K562 (cell line): ENCODE measurements at regions not wholly inside any gene's neighbourhood (a gene's known extent, or its start where the extent isn't known, plus 50 kb on each side); places are given as distances from the start of the nearest gene placed in this dataset.

Source experiments
- ATAC-seq: fragments of 200-7000 bp; cut with Tn5 transposase; 3 replicates; pipeline ENCODE4 v1.9.1; 2020; ENCODE audit warnings: moderate library complexity
- BruUV-seq: library from RNA; stranded (reverse); fragments of 400-500 nt; replicated peaks from 2 replicates; lab custom pipeline; 2021; lab: Mats Ljungman, UMichigan
- CTCF ChIA-PET: fragments of 300-600 bp; formaldehyde crosslinking; extraction: SDS; loops from one replicate; lab custom pipeline; 2021; ENCODE audit warnings: low intra/inter-chr PET ratio; lab: Yijun Ruan, JAX
- POLR2A ChIA-PET: fragments of 300-600, 350-650 bp; sonication (Branson Sonifier 250); formaldehyde crosslinking; extraction: SDS; loops from one replicate; lab custom pipeline; 2021; ENCODE audit warnings: antibody characterized with exemption, inconsistent platforms; lab: Yijun Ruan, JAX
- DNase-seq, 4 experiments: peaks; one replicate each; pipeline versions ENCODE4 v3.0.0 to v3.0.0-alpha.2; 2011 to 2018; ENCODE audit warnings: low spot score in 3 of 4, mixed read lengths in 3 of 4; ENCODE audit errors: extremely low read depth in 1 of 4
- FAIRE-seq: peaks from 2 replicates; lab custom pipeline; 2011; peaks lifted over from hg19 to GRCh38; lab: Jason Lieb, UNC
- H2AFZ ChIP-seq: 2 replicates; pipeline ENCODE4 v1.6.0; 2011; ENCODE audit warnings: low read depth, low read length, control low read depth, inconsistent platforms
- H3K27ac ChIP-seq: fragments of 200-600 bp; 3 replicates; pipeline ENCODE4 v1.8.0; 2011; ENCODE audit warnings: low read depth, mild to moderate bottlenecking, control low read depth, inconsistent platforms, low read length, moderate library complexity, mixed read lengths; ENCODE audit errors: extremely low read depth
- H3K27me3 ChIP-seq, 2 experiments: fragments of 300-600 bp in 1 of 2; 2 replicates in 1 of 2; 3 replicates in 1 of 2; pipeline versions ENCODE4 v1.6.0 to v1.8.0; 2011; ENCODE audit warnings: inconsistent platforms in 2 of 2, low read length in 2 of 2, mild to moderate bottlenecking in 1 of 2, mixed read lengths in 1 of 2, moderate library complexity in 1 of 2; ENCODE audit not compliant: control insufficient read depth in 2 of 2, insufficient read depth in 2 of 2
- H3K36me3 ChIP-seq: fragments of 300-600 bp; 3 replicates; pipeline ENCODE4 v1.8.0; 2011; ENCODE audit warnings: mild to moderate bottlenecking, low read length, inconsistent platforms; ENCODE audit not compliant: control insufficient read depth, insufficient read depth
- H3K4me1 ChIP-seq, 2 experiments: fragments of 200-600 bp in 1 of 2; replicated peaks in 1 of 2; 2 replicates in 1 of 2; 3 replicates in 1 of 2; pipeline versions ENCODE4 v1.5.1 to v1.8.0; 2011; ENCODE audit warnings: inconsistent platforms in 2 of 2, low read length in 2 of 2, mild to moderate bottlenecking in 1 of 2, mixed read lengths in 1 of 2, moderate library complexity in 1 of 2; ENCODE audit not compliant: control insufficient read depth in 2 of 2, insufficient read depth in 2 of 2
- H3K4me2 ChIP-seq: 2 replicates; pipeline ENCODE4 v1.6.1; 2011; ENCODE audit warnings: low read length, control low read depth, inconsistent platforms, mixed read lengths; ENCODE audit not compliant: insufficient read depth
- H3K4me3 ChIP-seq: fragments of 200-600 bp; sonication (generic), shearing (Covaris generic); 2 replicates; pipeline ENCODE4 v1.5.1; 2016; ENCODE audit warnings: control low read depth, inconsistent platforms
- H3K79me2 ChIP-seq: fragments of 200-600 bp; 3 replicates; pipeline ENCODE4 v1.8.0; 2011; ENCODE audit warnings: low read length, inconsistent platforms; ENCODE audit not compliant: control insufficient read depth, insufficient read depth
- H3K9ac ChIP-seq, 2 experiments: 2 replicates each; pipeline versions ENCODE4 v1.6.0 to v1.6.1; 2011; ENCODE audit warnings: low read depth in 2 of 2, low read length in 2 of 2, control low read depth in 1 of 2, inconsistent platforms in 1 of 2, mild to moderate bottlenecking in 1 of 2, mixed read lengths in 1 of 2; ENCODE audit not compliant: insufficient read depth in 1 of 2
- H3K9me1 ChIP-seq: one replicate; pipeline ENCODE4 v1.6.0; 2011; ENCODE audit warnings: inconsistent platforms, mild to moderate bottlenecking, low read length, moderate library complexity; ENCODE audit not compliant: control insufficient read depth, insufficient read depth
- H3K9me3 ChIP-seq: replicated peaks from 2 replicates; pipeline ENCODE4 v1.5.1; 2011; ENCODE audit warnings: low read depth, low read length, inconsistent platforms; ENCODE audit not compliant: control insufficient read depth, insufficient read depth
- H4K20me1 ChIP-seq: replicated peaks from 2 replicates; pipeline ENCODE4 v1.6.1; 2011; ENCODE audit warnings: low read length, inconsistent platforms, mixed read lengths; ENCODE audit not compliant: control insufficient read depth, insufficient read depth
- ATF3 ChIP-seq, 2 experiments: fragments of 450-650 bp in 1 of 2; sonication (generic) in 1 of 2; formaldehyde crosslinking in 1 of 2; IDR thresholded peaks in 1 of 2; conservative IDR thresholded peaks in 1 of 2; 2 replicates each; pipeline versions ENCODE4 v1.6.1 to v1.8.1; 2016 to 2023; ENCODE audit warnings: mild to moderate bottlenecking in 2 of 2, moderate library complexity in 2 of 2, inconsistent platforms in 1 of 2, missing genetic modification reagents in 1 of 2
- EGR1 ChIP-seq: fragments of 450-650 bp; conservative IDR thresholded peaks from 2 replicates; pipeline ENCODE4 v1.6.1; 2017; ENCODE audit warnings: mild to moderate bottlenecking
- ETV6 ChIP-seq, 3 experiments: fragments of 150-350 bp in 1 of 3; sonication (generic) in 1 of 3; formaldehyde crosslinking in 1 of 3; IDR thresholded peaks; 2 replicates each; pipeline versions ENCODE4 v1.6.1 to v1.8.0; 2014 to 2022; ENCODE audit warnings: borderline replicate concordance in 2 of 3, low read depth in 2 of 3, antibody characterized with exemption in 1 of 3, low read length in 1 of 3, mild to moderate bottlenecking in 1 of 3, missing genetic modification reagents in 1 of 3
- HDAC1 ChIP-seq, 2 experiments: fragments of 450-650 bp; IDR thresholded peaks; 2 replicates each; pipeline ENCODE4 v1.6.1; 2016 to 2017; ENCODE audit warnings: inconsistent platforms in 1 of 2, mild to moderate bottlenecking in 1 of 2, moderate library complexity in 1 of 2
- JUND ChIP-seq, 2 experiments: IDR thresholded peaks; 2 replicates in 1 of 2; 3 replicates in 1 of 2; pipeline ENCODE4 v1.6.1; 2011; ENCODE audit warnings: borderline replicate concordance in 2 of 2, low read depth in 2 of 2, low read length in 2 of 2, improper control_type of control experiment in 1 of 2, missing biosample characterization in 1 of 2, missing genetic modification characterization in 1 of 2, missing genetic modification reagents in 1 of 2
- POLR2G ChIP-seq: fragments of 200-400 bp; formaldehyde crosslinking; IDR thresholded peaks from 2 replicates; pipeline ENCODE4 v1.6.1; 2017; ENCODE audit warnings: low read depth, mild to moderate bottlenecking, antibody characterized with exemption, low read length, moderate library complexity
- SIRT6 ChIP-seq: IDR thresholded peaks from one replicate; pipeline ENCODE4 v1.6.1; 2012; ENCODE audit warnings: low read depth, mild to moderate bottlenecking, control low read depth, inconsistent platforms, low read length, moderate library complexity
- SPI1 ChIP-seq: IDR thresholded peaks from 2 replicates; pipeline ENCODE4 v1.6.1; 2011; ENCODE audit warnings: low read depth, low read length, control low read depth, borderline replicate concordance
- ZKSCAN1 ChIP-seq: fragments of 150-350 bp; IDR thresholded peaks from 2 replicates; pipeline ENCODE4 v1.6.1; 2016; ENCODE audit warnings: low read depth, low read length
- ZNF408 ChIP-seq: fragments of 250-450 bp; sonication (Bioruptor Pico); IDR thresholded peaks from 2 replicates; pipeline ENCODE4 v1.4.0; 2020; ENCODE audit warnings: low read depth, mild to moderate bottlenecking, moderate library complexity
- WGBS: fragments of 100-300 bp; shearing (Covaris generic); methylation state at CpG from one replicate; pipeline ENCODE4 v1.1.6; 2016; ENCODE audit warnings: low coverage, mixed read lengths; ENCODE audit not compliant: insufficient coverage; ENCODE audit errors: missing lambda C conversion rate; 5-methylcytosine and 5-hydroxymethylcytosine counted together
- in situ Hi-C: fragments of 300-500 bp; cut with MboI; formaldehyde crosslinking; loops from 4 replicates; pipeline ENCODE4 v1.15.0; 2018; ENCODE audit warnings: inconsistent platforms, mixed read lengths
- intact Hi-C: fragments of 100-400 bp; cut with micrococcal nuclease; formaldehyde crosslinking; loops from 2 replicates; pipeline ENCODE4 v1.14.2; 2022

- TF ChIP-seq POLR2G (no peak), SPI1 (no peak), HDAC1 (IDR thresholded peaks at IDR 0.05) (no peak), ZNF408 (no peak), ETV6 (IDR thresholded peaks at IDR 0.05; ENCODE audit: borderline replicate concordance in 1 of 2, low read depth in 2 of 2, low read length in 1 of 2) (no peak), ETV6 (CRISPR knock-in tag; IDR thresholded peaks at IDR 0.05; ENCODE audit: borderline replicate concordance) (no peak)
Observed at GRCh38 chr15:38128921-38129320, 123.7 kb upstream of the SPRED1 start (continued).

DNA sequence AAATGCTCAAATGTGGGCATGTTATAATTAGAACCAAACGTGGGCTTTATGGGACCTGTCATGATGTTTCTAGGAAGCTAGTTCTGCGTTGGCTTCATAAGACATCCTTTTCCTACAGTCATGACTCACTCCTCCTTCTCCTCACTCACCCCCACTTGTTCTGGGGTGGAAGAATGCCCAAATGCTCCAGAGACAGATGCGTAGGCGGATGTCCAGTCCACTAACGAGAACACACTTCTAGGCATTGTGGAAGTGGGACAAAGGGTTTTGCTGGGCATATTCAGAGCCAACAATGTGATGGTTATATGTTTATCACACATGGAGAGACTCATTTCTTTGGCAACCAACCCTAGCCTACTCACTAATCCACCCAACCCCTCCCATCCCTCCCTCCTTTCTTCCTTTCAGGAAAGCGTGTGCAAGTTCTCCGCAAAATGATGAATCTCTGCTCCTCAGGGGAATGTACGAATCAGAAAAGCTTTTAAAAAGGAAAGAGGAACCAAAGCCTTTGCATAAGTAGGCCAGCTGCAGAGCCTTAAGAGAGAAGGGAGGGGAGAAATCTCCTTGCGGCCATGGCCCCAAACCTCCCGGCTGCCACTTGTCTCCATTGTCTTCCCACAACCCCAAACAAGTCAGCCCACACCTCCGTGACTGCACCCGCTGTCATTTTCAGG lies 123.0 kb upstream of the SPRED1 start:
- no peak overlapping the region for H3K4me2 ChIP-seq
- 2% methylated on average over 12 of the region's 12 CpGs for WGBS
- H3K9ac ChIP-seq, result no peak overlapping the region
- H3K36me3 ChIP-seq, result no peaks in the 10 kb centered on the region
- no peak for ATAC-seq
- no peak overlapping the region for H3K27ac ChIP-seq
- FAIRE-seq, result peak; percentile 52
- BruUV-seq, result no TSS peak
- no peak overlapping the region for H2AFZ ChIP-seq
- POLR2A ChIA-PET, result interaction anchor here (0.9 kb wide), 1 partner anchor 12 kb away, joined by 5 read pairs; no protein-coding TSS in a partner anchor
- H3K9me1 ChIP-seq, result no peaks in the 10 kb centered on the region
- CTCF ChIA-PET, result no interaction called here
- no peaks in the 10 kb centered on the region for H3K4me1 ChIP-seq
- in situ Hi-C loops, result no loop called here
- H3K9me3 ChIP-seq, result no peaks in the 10 kb centered on the region
- peak; percentile 83 for TF ChIP-seq EGR1
- TF ChIP-seq SIRT6, result no peak
- TF ChIP-seq ATF3 (IDR thresholded peaks at IDR 0.05), result 0 out of 2 replicates have a peak, but pooled peaks have one; percentile 10
- TF ChIP-seq ATF3 (CRISPR knock-in tag; conservative IDR thresholded peaks at IDR 0.05), result no peak
- no peak for TF ChIP-seq ZKSCAN1
- peak; percentile 34; the same call in 1 of the 2 replicates for TF ChIP-seq JUND (IDR thresholded peaks at IDR 0.05; ENCODE audit: borderline replicate concordance, low read depth, low read length)
- TF ChIP-seq JUND (tag; IDR thresholded peaks at IDR 0.05; ENCODE audit: borderline replicate concordance, low read depth, low read length), result no peak
- intact Hi-C loops, result no loop called here
- no peaks in the 10 kb centered on the region; a peak in 1 of 5 replicates for H3K27me3 ChIP-seq
- no peak overlapping the region for H3K4me3 ChIP-seq
- peak in 2 of 4 experiments; percentile 7 to 30 for DNase-seq
- H4K20me1 ChIP-seq, result no peaks in the 10 kb centered on the region
- H3K79me2 ChIP-seq, result no peaks in the 10 kb centered on the region
